HG03439 (cell line): ENCODE measurements at regions not wholly inside any gene's neighbourhood (a gene's known extent, or its start where the extent isn't known, plus 50 kb on each side); places are given as distances from the start of the nearest gene placed in this dataset.

Source experiments
- ATAC-seq: cut with Tn5 transposase; IDR thresholded peaks from one replicate; pipeline ENCODE4 v1.9.1; 2021; ENCODE audit warnings: mild to moderate bottlenecking, moderate library complexity; ENCODE audit not compliant: unreplicated experiment

- ATAC-seq = no peak
Measured at GRCh38 chr15:31262143-31262530, 64.5 kb upstream of the KLF13 start.

- ATAC-seq = no peak
Measured at GRCh38 chr15:31262901-31263671, 63.5 kb upstream of the KLF13 start.

- peak; percentile 26 for ATAC-seq
Measured at GRCh38 chr15:31263751-31264558, 62.7 kb upstream of the KLF13 start.

GRCh38 chr15:31264559-31265089, 62.0 kb upstream of the KLF13 start:
- ATAC-seq = no peak

GRCh38 chr15:31265090-31265870, 61.4 kb upstream of the KLF13 start:
- ATAC-seq = peak; percentile 7

- ATAC-seq = peak; percentile 50
Measured at GRCh38 chr15:31265871-31266711, 60.5 kb upstream of the KLF13 start.

GRCh38 chr15:31266712-31267111, 59.9 kb upstream of the KLF13 start:
- ATAC-seq = peak; percentile 1

GRCh38 chr15:31267161-31268107, 59.2 kb upstream of the KLF13 start:
- no peak for ATAC-seq

GRCh38 chr15:31268108-31268501, 58.5 kb upstream of the KLF13 start:
- ATAC-seq = no peak

GRCh38 chr15:31268911-31269784, 57.5 kb upstream of the KLF13 start:
- ATAC-seq = no peak

- no peak for ATAC-seq
Measured at GRCh38 chr15:31269816-31270575, 56.6 kb upstream of the KLF13 start.

- ATAC-seq = no peak
Measured at GRCh38 chr15:31270767-31271166, 55.9 kb upstream of the KLF13 start.

GRCh38 chr15:31271224-31271635, 55.4 kb upstream of the KLF13 start:
- ATAC-seq = no peak

- no peak for ATAC-seq
Measured at GRCh38 chr15:31271711-31272557, 54.7 kb upstream of the KLF13 start.

- no peak for ATAC-seq
Measured at GRCh38 chr15:31272558-31273257, 53.9 kb upstream of the KLF13 start.
